ENCODE measurements at regions not wholly inside any gene's neighbourhood (a gene's known extent, or its start where the extent isn't known, plus 50 kb on each side); places are given as distances from the start of the nearest gene placed in this dataset.

DNA sequence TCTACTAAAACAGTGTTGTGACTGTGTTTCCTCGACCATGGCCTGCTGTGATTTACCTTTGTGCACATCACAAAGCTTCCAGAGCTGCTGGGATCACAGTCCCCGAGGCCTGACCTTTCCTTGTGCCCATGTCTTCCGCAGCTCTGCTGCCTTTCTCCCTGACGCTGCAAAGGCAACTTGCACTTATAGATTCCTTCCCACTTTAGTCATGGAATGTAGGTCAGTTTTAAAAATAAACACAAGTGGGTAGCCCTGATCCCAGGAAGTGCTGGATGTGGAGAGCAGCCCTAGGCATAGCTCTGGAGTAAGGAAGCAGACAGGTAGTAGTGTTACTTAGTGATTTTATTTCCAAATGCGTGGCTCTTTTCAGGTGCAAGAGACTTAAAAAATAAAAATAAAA lies 825.7 kb downstream of the AACS start:
- TF ChIP-seq YY1 (IDR thresholded peaks at IDR 0.05; ENCODE audit: low read depth) (no peak), CEBPB (IDR thresholded peaks at IDR 0.05) (no peak), CREB1 (IDR thresholded peaks at IDR 0.05; ENCODE audit: low read depth) (no peak), ZBTB7A (IDR thresholded peaks at IDR 0.05; ENCODE audit: low read depth) (no peak), TEAD4 (IDR thresholded peaks at IDR 0.05) (no peak), TCF12 (IDR thresholded peaks at IDR 0.05; ENCODE audit: low read depth) (no peak), RAD21 (IDR thresholded peaks at IDR 0.05; ENCODE audit: low read depth) (no peak), NFIC (IDR thresholded peaks at IDR 0.05) (no peak), FOXM1 (IDR thresholded peaks at IDR 0.05; ENCODE audit: borderline replicate concordance, low read depth) (no peak)
- TF ChIP-seq, protein P1, sequence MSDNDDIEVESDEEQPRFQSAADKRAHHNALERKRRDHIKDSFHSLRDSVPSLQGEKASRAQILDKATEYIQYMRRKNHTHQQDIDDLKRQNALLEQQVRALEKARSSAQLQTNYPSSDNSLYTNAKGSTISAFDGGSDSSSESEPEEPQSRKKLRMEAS (IDR thresholded peaks at IDR 0.05), result no peak
- TF ChIP-seq, protein P2, sequence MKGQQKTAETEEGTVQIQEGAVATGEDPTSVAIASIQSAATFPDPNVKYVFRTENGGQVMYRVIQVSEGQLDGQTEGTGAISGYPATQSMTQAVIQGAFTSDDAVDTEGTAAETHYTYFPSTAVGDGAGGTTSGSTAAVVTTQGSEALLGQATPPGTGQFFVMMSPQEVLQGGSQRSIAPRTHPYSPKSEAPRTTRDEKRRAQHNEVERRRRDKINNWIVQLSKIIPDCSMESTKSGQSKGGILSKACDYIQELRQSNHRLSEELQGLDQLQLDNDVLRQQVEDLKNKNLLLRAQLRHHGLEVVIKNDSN (IDR thresholded peaks at IDR 0.05), result no peak
- TF ChIP-seq, protein P3, sequence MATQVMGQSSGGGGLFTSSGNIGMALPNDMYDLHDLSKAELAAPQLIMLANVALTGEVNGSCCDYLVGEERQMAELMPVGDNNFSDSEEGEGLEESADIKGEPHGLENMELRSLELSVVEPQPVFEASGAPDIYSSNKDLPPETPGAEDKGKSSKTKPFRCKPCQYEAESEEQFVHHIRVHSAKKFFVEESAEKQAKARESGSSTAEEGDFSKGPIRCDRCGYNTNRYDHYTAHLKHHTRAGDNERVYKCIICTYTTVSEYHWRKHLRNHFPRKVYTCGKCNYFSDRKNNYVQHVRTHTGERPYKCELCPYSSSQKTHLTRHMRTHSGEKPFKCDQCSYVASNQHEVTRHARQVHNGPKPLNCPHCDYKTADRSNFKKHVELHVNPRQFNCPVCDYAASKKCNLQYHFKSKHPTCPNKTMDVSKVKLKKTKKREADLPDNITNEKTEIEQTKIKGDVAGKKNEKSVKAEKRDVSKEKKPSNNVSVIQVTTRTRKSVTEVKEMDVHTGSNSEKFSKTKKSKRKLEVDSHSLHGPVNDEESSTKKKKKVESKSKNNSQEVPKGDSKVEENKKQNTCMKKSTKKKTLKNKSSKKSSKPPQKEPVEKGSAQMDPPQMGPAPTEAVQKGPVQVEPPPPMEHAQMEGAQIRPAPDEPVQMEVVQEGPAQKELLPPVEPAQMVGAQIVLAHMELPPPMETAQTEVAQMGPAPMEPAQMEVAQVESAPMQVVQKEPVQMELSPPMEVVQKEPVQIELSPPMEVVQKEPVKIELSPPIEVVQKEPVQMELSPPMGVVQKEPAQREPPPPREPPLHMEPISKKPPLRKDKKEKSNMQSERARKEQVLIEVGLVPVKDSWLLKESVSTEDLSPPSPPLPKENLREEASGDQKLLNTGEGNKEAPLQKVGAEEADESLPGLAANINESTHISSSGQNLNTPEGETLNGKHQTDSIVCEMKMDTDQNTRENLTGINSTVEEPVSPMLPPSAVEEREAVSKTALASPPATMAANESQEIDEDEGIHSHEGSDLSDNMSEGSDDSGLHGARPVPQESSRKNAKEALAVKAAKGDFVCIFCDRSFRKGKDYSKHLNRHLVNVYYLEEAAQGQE (IDR thresholded peaks at IDR 0.05; ENCODE audit: low read depth), result no peak

DNA sequence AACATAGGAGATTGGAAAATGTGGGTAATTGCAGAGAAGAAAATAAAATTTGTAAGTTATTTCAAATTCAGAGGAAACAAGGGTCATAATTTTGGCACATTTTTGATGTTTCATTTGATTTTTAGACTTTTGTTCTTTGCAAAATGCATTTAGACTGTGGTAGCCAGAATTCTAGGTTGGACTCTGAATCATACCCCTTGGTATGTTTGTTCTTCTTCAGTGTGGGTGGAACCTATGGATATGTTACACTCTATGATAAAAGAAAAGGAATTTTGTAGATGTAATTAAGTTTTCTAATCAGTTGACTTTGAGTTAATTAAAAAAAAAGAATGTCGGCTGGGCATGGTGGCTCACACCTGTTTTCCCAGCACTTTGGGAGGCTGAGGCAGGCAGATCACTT lies 827.0 kb downstream of the AACS start:
- TF ChIP-seq FOXM1 (IDR thresholded peaks at IDR 0.05; ENCODE audit: borderline replicate concordance, low read depth), result no peak
- no peak for TF ChIP-seq TAF1 (IDR thresholded peaks at IDR 0.05; ENCODE audit: low read depth)
- TF ChIP-seq, protein P3 (IDR thresholded peaks at IDR 0.05; ENCODE audit: low read depth), result no peak
- no peak for TF ChIP-seq ZBTB7A (IDR thresholded peaks at IDR 0.05; ENCODE audit: low read depth)
- TF ChIP-seq TCF12 (IDR thresholded peaks at IDR 0.05; ENCODE audit: low read depth), result no peak
- TF ChIP-seq YY1 (IDR thresholded peaks at IDR 0.05; ENCODE audit: low read depth), result no peak
- TF ChIP-seq TEAD4 (IDR thresholded peaks at IDR 0.05), result no peak
- no peak for TF ChIP-seq EP300 (IDR thresholded peaks at IDR 0.05; ENCODE audit: borderline replicate concordance)

DNA sequence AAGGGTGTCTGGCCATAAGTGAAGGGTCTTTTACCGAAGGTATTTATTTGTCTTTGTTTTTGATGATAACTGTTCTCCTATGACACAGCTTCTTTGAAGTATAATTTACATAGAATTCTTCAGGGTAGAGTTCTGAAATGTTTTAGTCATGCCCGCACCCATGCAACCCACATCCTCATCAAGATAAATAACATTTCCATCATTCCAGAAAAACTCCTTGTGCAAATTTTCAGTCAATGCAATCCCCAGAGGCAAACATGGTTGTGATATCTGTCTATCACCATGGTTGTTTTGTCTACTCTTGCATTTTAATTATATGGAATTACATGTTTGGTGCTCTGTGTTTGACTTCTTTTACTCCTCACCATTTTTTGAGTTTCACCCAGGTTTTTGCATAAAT lies 837.8 kb downstream of the AACS start:
- TF ChIP-seq CREB1 (IDR thresholded peaks at IDR 0.05; ENCODE audit: low read depth) (no peak), TAF1 (IDR thresholded peaks at IDR 0.05; ENCODE audit: low read depth) (no peak), EGR1 (IDR thresholded peaks at IDR 0.05) (no peak), ZBTB7A (IDR thresholded peaks at IDR 0.05; ENCODE audit: low read depth) (no peak), TEAD4 (IDR thresholded peaks at IDR 0.05) (no peak), TCF12 (IDR thresholded peaks at IDR 0.05; ENCODE audit: low read depth) (no peak), RAD21 (IDR thresholded peaks at IDR 0.05; ENCODE audit: low read depth) (no peak), NFIC (IDR thresholded peaks at IDR 0.05) (no peak), YY1 (IDR thresholded peaks at IDR 0.05; ENCODE audit: low read depth) (no peak)
- TF ChIP-seq, protein P3 (IDR thresholded peaks at IDR 0.05; ENCODE audit: low read depth), result no peak
- TF ChIP-seq, protein P1 (IDR thresholded peaks at IDR 0.05), result no peak

DNA sequence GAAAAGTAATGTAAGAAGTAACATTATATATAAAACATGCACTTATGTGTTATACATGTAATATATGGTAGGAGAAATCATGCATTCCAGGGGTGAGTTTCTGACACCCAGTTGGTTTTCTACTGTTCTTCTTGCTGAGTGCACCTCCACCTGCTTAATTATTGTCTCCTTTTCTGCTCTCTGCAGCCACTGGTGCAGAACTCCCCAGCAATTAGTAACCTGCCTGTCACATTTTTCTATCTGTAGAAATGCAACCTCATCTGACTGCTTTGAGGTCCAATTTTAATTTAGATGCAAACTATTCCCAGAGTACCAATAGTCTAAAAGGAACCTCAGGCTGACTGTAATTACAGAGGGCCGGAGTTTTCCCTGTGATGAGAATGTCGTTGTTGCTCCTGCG lies 842.1 kb downstream of the AACS start:
- TF ChIP-seq FOXM1 (IDR thresholded peaks at IDR 0.05; ENCODE audit: borderline replicate concordance, low read depth) (no peak), YY1 (IDR thresholded peaks at IDR 0.05; ENCODE audit: low read depth) (no peak), TAF1 (IDR thresholded peaks at IDR 0.05; ENCODE audit: low read depth) (no peak), EP300 (IDR thresholded peaks at IDR 0.05; ENCODE audit: borderline replicate concordance) (no peak), TCF12 (IDR thresholded peaks at IDR 0.05; ENCODE audit: low read depth) (no peak), CREB1 (IDR thresholded peaks at IDR 0.05; ENCODE audit: low read depth) (no peak), RAD21 (IDR thresholded peaks at IDR 0.05; ENCODE audit: low read depth) (no peak), NFIC (IDR thresholded peaks at IDR 0.05) (no peak), EGR1 (IDR thresholded peaks at IDR 0.05) (no peak), TEAD4 (IDR thresholded peaks at IDR 0.05) (no peak)
- TF ChIP-seq, protein P3 (IDR thresholded peaks at IDR 0.05; ENCODE audit: low read depth), result no peak
- TF ChIP-seq, protein P2 (IDR thresholded peaks at IDR 0.05), result no peak
